ENCODE measurements at regions not wholly inside any gene's neighbourhood (a gene's known extent, or its start where the extent isn't known, plus 50 kb on each side); places are given as distances from the start of the nearest gene placed in this dataset.

- H3K9me3 ChIP-seq (ENCODE audit: low read depth): no peaks in the 10 kb centered on the region
- H3K4me3 ChIP-seq: peak overlapping the region; percentile 22; the same call in 1 of the 2 replicates
- no peaks in the 10 kb centered on the region for H3K9me2 ChIP-seq (ENCODE audit: insufficient read depth)
- no peak overlapping the region for H3K9ac ChIP-seq
- no peak overlapping the region for H3K27ac ChIP-seq
- peak overlapping the region; percentile 90 for H2AFZ ChIP-seq
- WGBS, 2 experiments (ENCODE audit: low coverage in 1 of 2, low lambda C conversion rate in 2 of 2, missing lambda C conversion rate in 2 of 2): 83 to 88% methylated on average over 2 of the region's 2 CpGs
- H3K36me3 ChIP-seq (ENCODE audit: low read depth): no peaks in the 10 kb centered on the region
- H3K27me3 ChIP-seq (replicated peaks; ENCODE audit: insufficient read depth): no peaks in the 10 kb centered on the region
- peaks cover 29% of the 10 kb centered on the region for H3K4me1 ChIP-seq (ENCODE audit: insufficient read depth)
- H3F3A ChIP-seq (ENCODE audit: insufficient read depth): no peaks in the 10 kb centered on the region; the same call in 1 of the 2 replicates
- in situ Hi-C loops (cut with MboI): no loop called here
- no peaks in the 10 kb centered on the region for H4K20me1 ChIP-seq (ENCODE audit: insufficient read depth)
- no peaks in the 10 kb centered on the region for H3K79me2 ChIP-seq (ENCODE audit: insufficient read depth)
- DNase-seq: peak; percentile 89
- peak overlapping the region; percentile 46 for H3K4me2 ChIP-seq (ENCODE audit: unreplicated experiment)
- no peak for TF ChIP-seq EZH2phosphoT487 (IDR thresholded peaks at IDR 0.05; ENCODE audit: insufficient read depth, low read depth)
- TF ChIP-seq EZH2 (IDR thresholded peaks at IDR 0.05; ENCODE audit: insufficient read depth, poor library complexity, severe bottlenecking): no peak
These were observed 168.6 kb downstream of the CARTPT start for GRCh38 chr5:71887680-71888079.

- H3K4me2 ChIP-seq (ENCODE audit: unreplicated experiment): no peak overlapping the region
- 75 to 81% methylated on average over 1 of the region's 1 CpG for WGBS, 2 experiments (ENCODE audit: low coverage in 1 of 2, low lambda C conversion rate in 2 of 2, missing lambda C conversion rate in 2 of 2)
- no peaks in the 10 kb centered on the region for H3K27me3 ChIP-seq (replicated peaks; ENCODE audit: insufficient read depth)
- H3K4me1 ChIP-seq (ENCODE audit: insufficient read depth): peaks cover 29% of the 10 kb centered on the region
- no peaks in the 10 kb centered on the region; the same call in 1 of the 2 replicates for H3F3A ChIP-seq (ENCODE audit: insufficient read depth)
- no peaks in the 10 kb centered on the region for H4K20me1 ChIP-seq (ENCODE audit: insufficient read depth)
- H3K9me2 ChIP-seq (ENCODE audit: insufficient read depth): no peaks in the 10 kb centered on the region
- H3K9me3 ChIP-seq (ENCODE audit: low read depth): no peaks in the 10 kb centered on the region
- no peak for DNase-seq
- H3K79me2 ChIP-seq (ENCODE audit: insufficient read depth): no peaks in the 10 kb centered on the region
- H3K9ac ChIP-seq: no peak overlapping the region
- no peak overlapping the region for H2AFZ ChIP-seq
- TF ChIP-seq EZH2 (IDR thresholded peaks at IDR 0.05; ENCODE audit: insufficient read depth, poor library complexity, severe bottlenecking): no peak
- TF ChIP-seq EZH2phosphoT487 (IDR thresholded peaks at IDR 0.05; ENCODE audit: insufficient read depth, low read depth): no peak
- no peak overlapping the region for H3K4me3 ChIP-seq
- in situ Hi-C loops (cut with MboI): no loop called here
- H3K36me3 ChIP-seq (ENCODE audit: low read depth): no peaks in the 10 kb centered on the region
- no peak overlapping the region for H3K27ac ChIP-seq
These were observed 172.3 kb downstream of the CARTPT start for GRCh38 chr5:71891406-71891805.

- Histone ChIP-seq H3K4me3 (no peak overlapping the region), H4K20me1 (ENCODE audit: insufficient read depth) (no peaks in the 10 kb centered on the region), H3K9me3 (ENCODE audit: low read depth) (no peaks in the 10 kb centered on the region), H3K4me1 (ENCODE audit: insufficient read depth) (peaks cover 29% of the 10 kb centered on the region), H3K4me2 (ENCODE audit: unreplicated experiment) (no peak overlapping the region), H3K9ac (no peak overlapping the region), H3K27ac (no peak overlapping the region), H2AFZ (no peak overlapping the region), H3K9me2 (ENCODE audit: insufficient read depth) (no peaks in the 10 kb centered on the region), H3K36me3 (ENCODE audit: low read depth) (no peaks in the 10 kb centered on the region), H3F3A (ENCODE audit: insufficient read depth) (no peaks in the 10 kb centered on the region; the same call in 1 of the 2 replicates), H3K27me3 (replicated peaks; ENCODE audit: insufficient read depth) (no peaks in the 10 kb centered on the region), H3K79me2 (ENCODE audit: insufficient read depth) (no peaks in the 10 kb centered on the region)
- DNase-seq: peak; percentile 40
- in situ Hi-C loops (cut with MboI): no loop called here
- 22 to 32% methylated on average over 4 of the region's 4 CpGs for WGBS, 2 experiments (ENCODE audit: low coverage in 1 of 2, low lambda C conversion rate in 2 of 2, missing lambda C conversion rate in 2 of 2)
- TF ChIP-seq EZH2phosphoT487 (IDR thresholded peaks at IDR 0.05; ENCODE audit: insufficient read depth, low read depth): no peak
- no peak for TF ChIP-seq EZH2 (IDR thresholded peaks at IDR 0.05; ENCODE audit: insufficient read depth, poor library complexity, severe bottlenecking)
These were observed 172.8 kb downstream of the CARTPT start for GRCh38 chr5:71891856-71892255.

GRCh38 chr5:71892641-71893365, 173.7 kb downstream of the CARTPT start:
- no peaks in the 10 kb centered on the region for H3K36me3 ChIP-seq (ENCODE audit: low read depth)
- H3K9me3 ChIP-seq (ENCODE audit: low read depth): no peaks in the 10 kb centered on the region
- DNase-seq: peak; percentile 28
- in situ Hi-C loops (cut with MboI): no loop called here
- no peaks in the 10 kb centered on the region for H3K9me2 ChIP-seq (ENCODE audit: insufficient read depth)
- TF ChIP-seq EZH2 (IDR thresholded peaks at IDR 0.05; ENCODE audit: insufficient read depth, poor library complexity, severe bottlenecking) (no peak), EZH2phosphoT487 (IDR thresholded peaks at IDR 0.05; ENCODE audit: insufficient read depth, low read depth) (no peak)
- WGBS, 2 experiments (ENCODE audit: low coverage in 1 of 2, low lambda C conversion rate in 2 of 2, missing lambda C conversion rate in 2 of 2): 83 to 90% methylated on average over 3 of the region's 3 CpGs
- no peaks in the 10 kb centered on the region for H4K20me1 ChIP-seq (ENCODE audit: insufficient read depth)
- H2AFZ ChIP-seq: no peak overlapping the region
- peaks cover 22% of the 10 kb centered on the region for H3K4me1 ChIP-seq (ENCODE audit: insufficient read depth)
- H3K27ac ChIP-seq: no peak overlapping the region
- H3K4me3 ChIP-seq: no peak overlapping the region
- H3K9ac ChIP-seq: no peak overlapping the region
- H3K79me2 ChIP-seq (ENCODE audit: insufficient read depth): no peaks in the 10 kb centered on the region
- H3K27me3 ChIP-seq (replicated peaks; ENCODE audit: insufficient read depth): no peaks in the 10 kb centered on the region
- H3K4me2 ChIP-seq (ENCODE audit: unreplicated experiment): no peak overlapping the region
- no peaks in the 10 kb centered on the region for H3F3A ChIP-seq (ENCODE audit: insufficient read depth)
